ENCODE measurements at regions not wholly inside any gene's neighbourhood (a gene's known extent, or its start where the extent isn't known, plus 50 kb on each side); places are given as distances from the start of the nearest gene placed in this dataset.

GRCh38 chr18:42657551-42657950, 457.9 kb downstream of the RIT2 start:
- Histone ChIP-seq H3K27ac (ENCODE audit: control insufficient read depth, insufficient read depth, low read length) (no peak overlapping the region), H3K4me1 (ENCODE audit: control insufficient read depth, extremely low read depth, insufficient read depth, low read length) (no peaks in the 10 kb centered on the region), H2AFZ (ENCODE audit: control insufficient read depth, low read length) (no peak overlapping the region), H3K27me3 (ENCODE audit: control insufficient read depth, extremely low read depth, insufficient read depth, low read length) (no peaks in the 10 kb centered on the region), H3K9me1 (ENCODE audit: control insufficient read depth, extremely low read depth, insufficient read depth, low read length) (no peaks in the 10 kb centered on the region), H3K9ac (ENCODE audit: control insufficient read depth, extremely low read depth, insufficient read depth, low read length) (no peak overlapping the region), H4K20me1 (ENCODE audit: control insufficient read depth, extremely low read depth, insufficient read depth, low read length) (no peaks in the 10 kb centered on the region), H3K4me3 (ENCODE audit: control insufficient read depth in 2 of 3, extremely low read depth in 1 of 3, insufficient read depth in 2 of 3, low read depth in 1 of 3, low read length in 3 of 3) (no peak overlapping the region), H3K4me2 (ENCODE audit: control insufficient read depth, extremely low read depth, insufficient read depth, low read depth, low read length) (no peak overlapping the region), H3K79me2 (ENCODE audit: control insufficient read depth, insufficient read depth, low read length) (no peaks in the 10 kb centered on the region), H3K9me3 (ENCODE audit: control insufficient read depth, low read depth, low read length) (no peaks in the 10 kb centered on the region), H3K36me3 (ENCODE audit: control insufficient read depth in 2 of 2, extremely low read depth in 1 of 2, insufficient read depth in 2 of 2, low read length in 2 of 2) (no peaks in the 10 kb centered on the region)
- TF ChIP-seq, protein P1, sequence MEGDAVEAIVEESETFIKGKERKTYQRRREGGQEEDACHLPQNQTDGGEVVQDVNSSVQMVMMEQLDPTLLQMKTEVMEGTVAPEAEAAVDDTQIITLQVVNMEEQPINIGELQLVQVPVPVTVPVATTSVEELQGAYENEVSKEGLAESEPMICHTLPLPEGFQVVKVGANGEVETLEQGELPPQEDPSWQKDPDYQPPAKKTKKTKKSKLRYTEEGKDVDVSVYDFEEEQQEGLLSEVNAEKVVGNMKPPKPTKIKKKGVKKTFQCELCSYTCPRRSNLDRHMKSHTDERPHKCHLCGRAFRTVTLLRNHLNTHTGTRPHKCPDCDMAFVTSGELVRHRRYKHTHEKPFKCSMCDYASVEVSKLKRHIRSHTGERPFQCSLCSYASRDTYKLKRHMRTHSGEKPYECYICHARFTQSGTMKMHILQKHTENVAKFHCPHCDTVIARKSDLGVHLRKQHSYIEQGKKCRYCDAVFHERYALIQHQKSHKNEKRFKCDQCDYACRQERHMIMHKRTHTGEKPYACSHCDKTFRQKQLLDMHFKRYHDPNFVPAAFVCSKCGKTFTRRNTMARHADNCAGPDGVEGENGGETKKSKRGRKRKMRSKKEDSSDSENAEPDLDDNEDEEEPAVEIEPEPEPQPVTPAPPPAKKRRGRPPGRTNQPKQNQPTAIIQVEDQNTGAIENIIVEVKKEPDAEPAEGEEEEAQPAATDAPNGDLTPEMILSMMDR (optimal IDR thresholded peaks at IDR 0.05 in 1 of 3, IDR thresholded peaks at IDR 0.05 in 1 of 3, conservative IDR thresholded peaks at IDR 0.05 in 1 of 3; ENCODE audit: extremely low read depth in 1 of 3, insufficient read depth in 2 of 3, low read length in 3 of 3): no peak
- TF ChIP-seq EZH2 (IDR thresholded peaks at IDR 0.05; ENCODE audit: low read length): no peak
- dilution Hi-C loops (cut with MboI; ENCODE audit: extremely low pct_ligation_motif_present, low sequenced_read_pairs): no loop called here
- DNase-seq (ENCODE audit: low read depth, low spot score): no peak
- FAIRE-seq: no peak

- no peak for FAIRE-seq
- H4K20me1 ChIP-seq (ENCODE audit: control insufficient read depth, extremely low read depth, insufficient read depth, low read length): no peaks in the 10 kb centered on the region
- no peaks in the 10 kb centered on the region for H3K9me3 ChIP-seq (ENCODE audit: control insufficient read depth, low read depth, low read length)
- dilution Hi-C loops (cut with MboI; ENCODE audit: extremely low pct_ligation_motif_present, low sequenced_read_pairs): no loop called here
- no peak overlapping the region for H2AFZ ChIP-seq (ENCODE audit: control insufficient read depth, low read length)
- H3K27ac ChIP-seq (ENCODE audit: control insufficient read depth, insufficient read depth, low read length): no peak overlapping the region
- H3K9ac ChIP-seq (ENCODE audit: control insufficient read depth, extremely low read depth, insufficient read depth, low read length): no peak overlapping the region
- no peak overlapping the region for H3K4me2 ChIP-seq (ENCODE audit: control insufficient read depth, extremely low read depth, insufficient read depth, low read depth, low read length)
- no peaks in the 10 kb centered on the region for H3K27me3 ChIP-seq (ENCODE audit: control insufficient read depth, extremely low read depth, insufficient read depth, low read length)
- H3K79me2 ChIP-seq (ENCODE audit: control insufficient read depth, insufficient read depth, low read length): no peaks in the 10 kb centered on the region
- DNase-seq (ENCODE audit: low read depth, low spot score): no peak
- TF ChIP-seq, protein P1 (optimal IDR thresholded peaks at IDR 0.05 in 1 of 3, IDR thresholded peaks at IDR 0.05 in 1 of 3, conservative IDR thresholded peaks at IDR 0.05 in 1 of 3; ENCODE audit: extremely low read depth in 1 of 3, insufficient read depth in 2 of 3, low read length in 3 of 3): no peak
- TF ChIP-seq EZH2 (IDR thresholded peaks at IDR 0.05; ENCODE audit: low read length): no peak
- no peak overlapping the region for H3K4me3 ChIP-seq (ENCODE audit: control insufficient read depth in 2 of 3, extremely low read depth in 1 of 3, insufficient read depth in 2 of 3, low read depth in 1 of 3, low read length in 3 of 3)
- no peaks in the 10 kb centered on the region for H3K4me1 ChIP-seq (ENCODE audit: control insufficient read depth, extremely low read depth, insufficient read depth, low read length)
- H3K36me3 ChIP-seq (ENCODE audit: control insufficient read depth in 2 of 2, extremely low read depth in 1 of 2, insufficient read depth in 2 of 2, low read length in 2 of 2): no peaks in the 10 kb centered on the region
- H3K9me1 ChIP-seq (ENCODE audit: control insufficient read depth, extremely low read depth, insufficient read depth, low read length): no peaks in the 10 kb centered on the region
These were observed 457.3 kb downstream of the RIT2 start for GRCh38 chr18:42658171-42658570.
